ENCODE measurements at regions not wholly inside any gene's neighbourhood (a gene's known extent, or its start where the extent isn't known, plus 50 kb on each side); places are given as distances from the start of the nearest gene placed in this dataset.

- no peak for TF ChIP-seq POLR2A (IDR thresholded peaks at IDR 0.05)
- no peak for TF ChIP-seq CTCF (IDR thresholded peaks at IDR 0.05)
These were observed 1345.5 kb downstream of the TECRL start for GRCh38 chr4:63063760-63064159.

Measured in ovary (tissue), 3 donors.